Esophagus muscularis mucosa (tissue), 3 donors: ENCODE measurements at regions not wholly inside any gene's neighbourhood (a gene's known extent, or its start where the extent isn't known, plus 50 kb on each side); places are given as distances from the start of the nearest gene placed in this dataset.
"Not testable (repeated sequence)": the region's sequence is repeated elsewhere in the genome, so short reads cannot be mapped to it uniquely, and the experiment has no call there.

Source experiments
- EP300 ChIP-seq: sonication (generic); formaldehyde crosslinking; IDR thresholded peaks from one replicate; pipeline ENCODE4 v1.6.1; 2017; ENCODE audit warnings: antibody characterized with exemption
- TF ChIP-seq, protein P1 (sequence below), 3 experiments: fragments of 200-600 bp in 2 of 3; fragments of 450-650 bp in 1 of 3; sonication (generic) in 2 of 3; IDR thresholded peaks; one replicate each; pipeline ENCODE4 v1.5.1; 2017 to 2019; ENCODE audit warnings: antibody characterized with exemption in 3 of 3, mild to moderate bottlenecking in 2 of 3, moderate library complexity in 1 of 3

DNA sequence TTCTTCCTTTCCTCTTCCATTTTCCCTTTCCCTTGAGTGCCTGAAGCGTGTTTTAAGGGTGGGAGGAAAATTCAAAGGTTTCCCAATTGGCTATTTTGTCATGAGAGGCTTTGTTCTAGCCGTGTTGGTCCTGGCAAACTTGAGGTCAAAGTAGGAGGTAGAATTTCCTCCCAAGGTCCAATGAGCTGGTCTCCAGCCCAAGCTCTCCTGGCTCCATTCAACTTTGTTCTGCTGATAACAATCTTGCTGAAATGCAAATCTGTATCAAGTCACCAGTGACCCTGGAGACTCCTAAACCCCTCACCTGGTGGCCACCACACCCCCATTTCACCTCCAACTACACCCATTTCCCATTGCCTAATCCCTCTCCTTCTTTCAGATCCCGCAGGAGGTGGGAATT lies 100.2 kb upstream of the TERB2 start:
- TF ChIP-seq, protein P1, sequence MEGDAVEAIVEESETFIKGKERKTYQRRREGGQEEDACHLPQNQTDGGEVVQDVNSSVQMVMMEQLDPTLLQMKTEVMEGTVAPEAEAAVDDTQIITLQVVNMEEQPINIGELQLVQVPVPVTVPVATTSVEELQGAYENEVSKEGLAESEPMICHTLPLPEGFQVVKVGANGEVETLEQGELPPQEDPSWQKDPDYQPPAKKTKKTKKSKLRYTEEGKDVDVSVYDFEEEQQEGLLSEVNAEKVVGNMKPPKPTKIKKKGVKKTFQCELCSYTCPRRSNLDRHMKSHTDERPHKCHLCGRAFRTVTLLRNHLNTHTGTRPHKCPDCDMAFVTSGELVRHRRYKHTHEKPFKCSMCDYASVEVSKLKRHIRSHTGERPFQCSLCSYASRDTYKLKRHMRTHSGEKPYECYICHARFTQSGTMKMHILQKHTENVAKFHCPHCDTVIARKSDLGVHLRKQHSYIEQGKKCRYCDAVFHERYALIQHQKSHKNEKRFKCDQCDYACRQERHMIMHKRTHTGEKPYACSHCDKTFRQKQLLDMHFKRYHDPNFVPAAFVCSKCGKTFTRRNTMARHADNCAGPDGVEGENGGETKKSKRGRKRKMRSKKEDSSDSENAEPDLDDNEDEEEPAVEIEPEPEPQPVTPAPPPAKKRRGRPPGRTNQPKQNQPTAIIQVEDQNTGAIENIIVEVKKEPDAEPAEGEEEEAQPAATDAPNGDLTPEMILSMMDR (IDR thresholded peaks at IDR 0.05) = not testable (repeated sequence)
- not testable (repeated sequence) for TF ChIP-seq EP300
